Activated CD8-positive, alpha-beta memory T cell treated with anti-CD3 and anti-CD28 coated beads, Interleukin-2, amount 10 ng/mL, durations not matched to agents 7 days and 5 days (primary cell): ENCODE measurements at regions not wholly inside any gene's neighbourhood (a gene's known extent, or its start where the extent isn't known, plus 50 kb on each side); places are given as distances from the start of the nearest gene placed in this dataset. TPM values are rescaled to one million over a fixed set of nuclear protein-coding genes. Genes with fewer than 3 reads are reported as not detected.
"Not testable (repeated sequence)": the region's sequence is repeated elsewhere in the genome, so short reads cannot be mapped to it uniquely, and the experiment has no call there.

Experiments used
- ATAC-seq: fragments of 150-1000 bp; cut with Tn5 transposase; one replicate; pipeline ENCODE4 v1.10.0; 2021; ENCODE audit warnings: moderate library complexity
- CTCF ChIA-PET: fragments of 350-600 bp; sonication (Branson Sonifier 250); formaldehyde crosslinking; loops from one replicate; lab custom pipeline; 2021; ENCODE audit warnings: antibody characterized with exemption; lab: Charles Lee
- DNase-seq: peaks from one replicate; pipeline ENCODE4 v3.0.0-alpha.2; 2020
- H3K27ac Mint-ChIP-seq: one replicate; pipeline ENCODE4 v1.8.0; 2021; ENCODE audit warnings: mild to moderate bottlenecking, mixed read lengths
- H3K27me3 Mint-ChIP-seq: one replicate; pipeline ENCODE4 v1.8.0; 2021; ENCODE audit warnings: mixed read lengths
- H3K36me3 Mint-ChIP-seq: one replicate; pipeline ENCODE4 v1.8.0; 2021; ENCODE audit warnings: mild to moderate bottlenecking, mixed read lengths
- H3K4me1 Mint-ChIP-seq: one replicate; pipeline ENCODE4 v1.8.0; 2021; ENCODE audit warnings: mixed read lengths
- H3K4me3 Mint-ChIP-seq: one replicate; pipeline ENCODE4 v1.8.0; 2021; ENCODE audit warnings: mild to moderate bottlenecking, moderate library complexity, mixed read lengths
- H3K9me3 Mint-ChIP-seq: one replicate; pipeline ENCODE4 v1.8.0; 2022; ENCODE audit warnings: low read depth, mixed read lengths
- microRNA-seq: library from miRNA; unstranded; fragments of <30 nt; microRNA quantifications from one replicate; pipeline ENCODE4 v1.2.0, GENCODE V29; 2022

GRCh38 chr3:105296182-105296822, 70.4 kb upstream of the ALCAM start:
- CTCF ChIA-PET, ATAC-seq, H3K9me3 Mint-ChIP-seq, H3K27ac Mint-ChIP-seq, H3K36me3 Mint-ChIP-seq, H3K4me3 Mint-ChIP-seq, H3K4me1 Mint-ChIP-seq, H3K27me3 Mint-ChIP-seq, DNase-seq: not testable (repeated sequence)

- CTCF ChIA-PET, result no interaction called here
- no peak overlapping the region for H3K4me3 Mint-ChIP-seq
- H3K27ac Mint-ChIP-seq, result no peak overlapping the region
- DNase-seq (no peak), ATAC-seq (no peak)
- peaks cover 8% of the 10 kb centered on the region for H3K9me3 Mint-ChIP-seq
- H3K27me3 Mint-ChIP-seq, result peaks cover 2% of the 10 kb centered on the region
- no peaks in the 10 kb centered on the region for H3K4me1 Mint-ChIP-seq
- no peaks in the 10 kb centered on the region for H3K36me3 Mint-ChIP-seq
Measured at GRCh38 chr3:105304487-105304886, 62.2 kb upstream of the ALCAM start.

GRCh38 chr3:105315144-105315543, 51.6 kb upstream of the ALCAM start:
- no peak for ATAC-seq
- no peaks in the 10 kb centered on the region for H3K4me1 Mint-ChIP-seq
- no peak overlapping the region for H3K4me3 Mint-ChIP-seq
- H3K27ac Mint-ChIP-seq, result no peak overlapping the region
- CTCF ChIA-PET, result interaction anchor here (0.6 kb wide), 1 partner anchor 19 kb away, joined by 3 read pairs; no protein-coding TSS in a partner anchor
- peaks cover 11% of the 10 kb centered on the region for H3K27me3 Mint-ChIP-seq
- no peaks in the 10 kb centered on the region for H3K36me3 Mint-ChIP-seq
- DNase-seq, result no peak
- no peaks in the 10 kb centered on the region for H3K9me3 Mint-ChIP-seq

- H3K4me1 Mint-ChIP-seq, result no peaks in the 10 kb centered on the region
- H3K27me3 Mint-ChIP-seq, result peaks cover 11% of the 10 kb centered on the region
- CTCF ChIA-PET, result no interaction called here
- H3K36me3 Mint-ChIP-seq, result no peaks in the 10 kb centered on the region
- H3K4me3 Mint-ChIP-seq, result no peak overlapping the region
- H3K27ac Mint-ChIP-seq, result no peak overlapping the region
- no peaks in the 10 kb centered on the region for H3K9me3 Mint-ChIP-seq
- no peak for DNase-seq
- ATAC-seq, result no peak
Measured at GRCh38 chr3:105315815-105316214, 50.9 kb upstream of the ALCAM start.

- ATAC-seq (no peak), DNase-seq (no peak)
- H3K36me3 Mint-ChIP-seq, result no peaks in the 10 kb centered on the region
- H3K4me3 Mint-ChIP-seq, result no peak overlapping the region
- CTCF ChIA-PET, result no interaction called here
- no peaks in the 10 kb centered on the region for H3K4me1 Mint-ChIP-seq
- no peaks in the 10 kb centered on the region for H3K9me3 Mint-ChIP-seq
- peaks cover 11% of the 10 kb centered on the region for H3K27me3 Mint-ChIP-seq
- no peak overlapping the region for H3K27ac Mint-ChIP-seq
Measured at GRCh38 chr3:105316331-105316730, 50.4 kb upstream of the ALCAM start.

Small RNA genes in the stretch of these regions (microRNA-seq; reads per million reads assigned to microRNA genes)
- gene MIR548AB, result not detected
